ENCODE measurements at regions not wholly inside any gene's neighbourhood (a gene's known extent, or its start where the extent isn't known, plus 50 kb on each side); places are given as distances from the start of the nearest gene placed in this dataset.

DNA sequence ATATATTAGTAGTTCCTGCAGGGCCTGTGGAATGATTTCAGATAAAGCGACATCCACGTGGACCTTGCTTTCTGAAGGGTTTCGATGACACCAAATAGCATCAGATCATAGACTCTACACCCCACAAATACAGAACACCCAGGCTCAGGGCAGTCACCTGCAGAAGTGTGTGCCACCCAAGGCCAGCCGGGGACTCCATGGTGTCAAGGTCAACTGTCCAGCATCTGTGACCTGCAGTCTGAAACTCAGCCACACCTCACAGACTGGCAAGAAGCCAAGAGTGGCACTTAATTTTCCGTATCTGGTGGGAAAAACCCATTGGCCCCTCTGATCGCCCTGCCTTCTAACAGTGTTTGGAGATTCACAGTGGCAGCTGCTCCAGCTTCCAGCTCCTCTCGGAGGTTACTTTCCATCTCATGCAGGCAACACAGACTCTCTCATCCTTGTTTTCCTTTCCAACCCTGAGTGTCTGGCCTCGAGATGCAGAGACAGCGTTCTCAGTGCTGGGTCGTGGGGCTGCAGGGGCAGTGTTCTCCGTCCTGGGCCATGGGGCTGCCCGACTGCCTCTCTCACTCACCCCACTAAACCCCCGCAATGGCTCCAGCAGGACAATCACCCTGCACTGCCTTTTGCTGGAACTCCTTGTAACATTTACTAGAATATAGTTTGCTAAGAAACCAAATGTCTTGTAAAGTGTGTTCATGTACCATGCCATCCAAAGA lies 221.9 kb downstream of the IRX2 start:
- H2AFZ ChIP-seq (ENCODE audit: low read depth, low read length), result no peak overlapping the region

DNA sequence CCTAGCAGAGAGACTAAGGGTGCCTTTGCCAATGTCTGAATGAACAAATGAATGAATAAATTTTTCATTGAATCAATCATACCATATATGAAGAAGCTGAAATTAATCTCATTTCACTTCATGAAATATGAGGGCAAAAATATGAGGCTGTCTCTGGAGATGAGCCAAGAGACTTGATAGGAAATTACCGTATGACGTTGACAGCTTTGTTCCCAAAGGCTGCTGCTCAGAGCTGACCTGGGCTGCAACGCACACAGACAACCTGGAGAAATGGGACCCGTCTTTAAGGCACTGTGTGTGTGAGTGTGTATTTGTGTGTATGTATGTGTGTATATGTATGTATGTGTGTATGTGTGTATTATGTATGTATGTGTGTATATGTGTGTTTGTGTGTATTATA lies 226.1 kb downstream of the IRX2 start:
- H3K27me3 ChIP-seq (ENCODE audit: insufficient read depth, low read depth, low read length), result no peaks in the 10 kb centered on the region
- no peaks in the 10 kb centered on the region for H3K36me3 ChIP-seq (ENCODE audit: insufficient read depth, low read length)
- TF ChIP-seq SMC3 (conservative IDR thresholded peaks at IDR 0.05; ENCODE audit: poor library complexity), result no peak
- TF ChIP-seq, protein P1, sequence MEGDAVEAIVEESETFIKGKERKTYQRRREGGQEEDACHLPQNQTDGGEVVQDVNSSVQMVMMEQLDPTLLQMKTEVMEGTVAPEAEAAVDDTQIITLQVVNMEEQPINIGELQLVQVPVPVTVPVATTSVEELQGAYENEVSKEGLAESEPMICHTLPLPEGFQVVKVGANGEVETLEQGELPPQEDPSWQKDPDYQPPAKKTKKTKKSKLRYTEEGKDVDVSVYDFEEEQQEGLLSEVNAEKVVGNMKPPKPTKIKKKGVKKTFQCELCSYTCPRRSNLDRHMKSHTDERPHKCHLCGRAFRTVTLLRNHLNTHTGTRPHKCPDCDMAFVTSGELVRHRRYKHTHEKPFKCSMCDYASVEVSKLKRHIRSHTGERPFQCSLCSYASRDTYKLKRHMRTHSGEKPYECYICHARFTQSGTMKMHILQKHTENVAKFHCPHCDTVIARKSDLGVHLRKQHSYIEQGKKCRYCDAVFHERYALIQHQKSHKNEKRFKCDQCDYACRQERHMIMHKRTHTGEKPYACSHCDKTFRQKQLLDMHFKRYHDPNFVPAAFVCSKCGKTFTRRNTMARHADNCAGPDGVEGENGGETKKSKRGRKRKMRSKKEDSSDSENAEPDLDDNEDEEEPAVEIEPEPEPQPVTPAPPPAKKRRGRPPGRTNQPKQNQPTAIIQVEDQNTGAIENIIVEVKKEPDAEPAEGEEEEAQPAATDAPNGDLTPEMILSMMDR (IDR thresholded peaks at IDR 0.05; ENCODE audit: poor library complexity, severe bottlenecking), result no peak
- TF ChIP-seq RAD21 (conservative IDR thresholded peaks at IDR 0.05), result no peak
- TF ChIP-seq TAF1 (IDR thresholded peaks at IDR 0.05; ENCODE audit: low read depth), result no peak
- no peak for TF ChIP-seq EP300 (conservative IDR thresholded peaks at IDR 0.05; ENCODE audit: poor library complexity, severe bottlenecking)
- no peak for TF ChIP-seq MXI1 (conservative IDR thresholded peaks at IDR 0.05; ENCODE audit: poor library complexity, severe bottlenecking)
- TF ChIP-seq, protein P2, sequence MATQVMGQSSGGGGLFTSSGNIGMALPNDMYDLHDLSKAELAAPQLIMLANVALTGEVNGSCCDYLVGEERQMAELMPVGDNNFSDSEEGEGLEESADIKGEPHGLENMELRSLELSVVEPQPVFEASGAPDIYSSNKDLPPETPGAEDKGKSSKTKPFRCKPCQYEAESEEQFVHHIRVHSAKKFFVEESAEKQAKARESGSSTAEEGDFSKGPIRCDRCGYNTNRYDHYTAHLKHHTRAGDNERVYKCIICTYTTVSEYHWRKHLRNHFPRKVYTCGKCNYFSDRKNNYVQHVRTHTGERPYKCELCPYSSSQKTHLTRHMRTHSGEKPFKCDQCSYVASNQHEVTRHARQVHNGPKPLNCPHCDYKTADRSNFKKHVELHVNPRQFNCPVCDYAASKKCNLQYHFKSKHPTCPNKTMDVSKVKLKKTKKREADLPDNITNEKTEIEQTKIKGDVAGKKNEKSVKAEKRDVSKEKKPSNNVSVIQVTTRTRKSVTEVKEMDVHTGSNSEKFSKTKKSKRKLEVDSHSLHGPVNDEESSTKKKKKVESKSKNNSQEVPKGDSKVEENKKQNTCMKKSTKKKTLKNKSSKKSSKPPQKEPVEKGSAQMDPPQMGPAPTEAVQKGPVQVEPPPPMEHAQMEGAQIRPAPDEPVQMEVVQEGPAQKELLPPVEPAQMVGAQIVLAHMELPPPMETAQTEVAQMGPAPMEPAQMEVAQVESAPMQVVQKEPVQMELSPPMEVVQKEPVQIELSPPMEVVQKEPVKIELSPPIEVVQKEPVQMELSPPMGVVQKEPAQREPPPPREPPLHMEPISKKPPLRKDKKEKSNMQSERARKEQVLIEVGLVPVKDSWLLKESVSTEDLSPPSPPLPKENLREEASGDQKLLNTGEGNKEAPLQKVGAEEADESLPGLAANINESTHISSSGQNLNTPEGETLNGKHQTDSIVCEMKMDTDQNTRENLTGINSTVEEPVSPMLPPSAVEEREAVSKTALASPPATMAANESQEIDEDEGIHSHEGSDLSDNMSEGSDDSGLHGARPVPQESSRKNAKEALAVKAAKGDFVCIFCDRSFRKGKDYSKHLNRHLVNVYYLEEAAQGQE (IDR thresholded peaks at IDR 0.05; ENCODE audit: borderline replicate concordance), result no peak
- TF ChIP-seq POLR2AphosphoS5 (IDR thresholded peaks at IDR 0.05), result no peak
- no peak for TF ChIP-seq EZH2 (IDR thresholded peaks at IDR 0.05; ENCODE audit: borderline replicate concordance, insufficient read depth, low read length, poor library complexity, severe bottlenecking)
- H2AFZ ChIP-seq (ENCODE audit: low read depth, low read length), result no peak overlapping the region
- no peak overlapping the region for H3K27ac ChIP-seq (ENCODE audit: low read length)
- no peaks in the 10 kb centered on the region for H4K20me1 ChIP-seq (ENCODE audit: insufficient read depth)
- no peaks in the 10 kb centered on the region for H3K79me2 ChIP-seq (replicated peaks; ENCODE audit: insufficient read depth, low read length)
- H3K9me3 ChIP-seq (ENCODE audit: low read length), result no peaks in the 10 kb centered on the region
- H3K9me2 ChIP-seq (ENCODE audit: insufficient read depth, low read length), result no peaks in the 10 kb centered on the region
- H3K9ac ChIP-seq (ENCODE audit: low read length), result no peak overlapping the region
- H3K4me3 ChIP-seq (ENCODE audit: low read length), result no peak overlapping the region
- no peak overlapping the region for H3K4me2 ChIP-seq (ENCODE audit: low read length)
- no peaks in the 10 kb centered on the region for H3F3A ChIP-seq (ENCODE audit: insufficient read depth, low read length, poor library complexity, severe bottlenecking)

More for the DNA sequence above, 221.9 kb downstream of the IRX2 start:
- no peak for TF ChIP-seq RAD21 (conservative IDR thresholded peaks at IDR 0.05)
- Histone ChIP-seq H3K9ac (ENCODE audit: low read length) (no peak overlapping the region), H3K27me3 (ENCODE audit: insufficient read depth, low read depth, low read length) (no peaks in the 10 kb centered on the region), H3K36me3 (ENCODE audit: insufficient read depth, low read length) (no peaks in the 10 kb centered on the region), H4K20me1 (ENCODE audit: insufficient read depth) (no peaks in the 10 kb centered on the region), H3K4me3 (ENCODE audit: low read length) (no peak overlapping the region), H3K9me3 (ENCODE audit: low read length) (no peaks in the 10 kb centered on the region), H3K4me2 (ENCODE audit: low read length) (no peak overlapping the region), H3K9me2 (ENCODE audit: insufficient read depth, low read length) (no peaks in the 10 kb centered on the region), H3F3A (ENCODE audit: insufficient read depth, low read length, poor library complexity, severe bottlenecking) (no peaks in the 10 kb centered on the region), H3K27ac (ENCODE audit: low read length) (no peak overlapping the region), H3K79me2 (replicated peaks; ENCODE audit: insufficient read depth, low read length) (no peaks in the 10 kb centered on the region)

All from neural cell (in vitro differentiated cells).